AG04450 (cell line): ENCODE measurements at regions not wholly inside any gene's neighbourhood (a gene's known extent, or its start where the extent isn't known, plus 50 kb on each side); places are given as distances from the start of the nearest gene placed in this dataset.

Experiments used
- CTCF ChIA-PET: fragments of 300-600, 350-600 bp; formaldehyde crosslinking; extraction: SDS; loops from one replicate; lab custom pipeline; 2022; ENCODE audit warnings: antibody characterized with exemption, inconsistent platforms; lab: Charles Lee
- POLR2A ChIA-PET: fragments of 350-600 bp; formaldehyde crosslinking; extraction: SDS; loops from one replicate; lab custom pipeline; 2021; ENCODE audit warnings: antibody characterized with exemption, inconsistent platforms; lab: Yijun Ruan, JAX
- DNase-seq: peaks from one replicate; pipeline ENCODE4 v3.0.0-alpha.2; 2011; ENCODE audit warnings: low read depth, low spot score
- H3K27ac ChIP-seq: one replicate; pipeline ENCODE4 v1.5.1; 2012; ENCODE audit warnings: low read depth, low read length, control low read depth
- H3K27me3 ChIP-seq: one replicate; pipeline ENCODE4 v1.6.0; 2012; ENCODE audit warnings: low read length; ENCODE audit not compliant: control insufficient read depth, insufficient read depth
- H3K4me3 ChIP-seq: 2 replicates; pipeline ENCODE4 v1.5.1; 2011; ENCODE audit warnings: mild to moderate bottlenecking, low read depth, low read length, control low read depth
- H3K9me3 ChIP-seq: 2 replicates; pipeline ENCODE4 v1.5.1; 2012; ENCODE audit warnings: low read length; ENCODE audit not compliant: control insufficient read depth, insufficient read depth
- TF ChIP-seq, protein P1 (sequence below): IDR thresholded peaks from 2 replicates; pipeline ENCODE4 v1.5.1; 2011; ENCODE audit warnings: low read depth, low read length, control low read depth, inconsistent platforms

DNA sequence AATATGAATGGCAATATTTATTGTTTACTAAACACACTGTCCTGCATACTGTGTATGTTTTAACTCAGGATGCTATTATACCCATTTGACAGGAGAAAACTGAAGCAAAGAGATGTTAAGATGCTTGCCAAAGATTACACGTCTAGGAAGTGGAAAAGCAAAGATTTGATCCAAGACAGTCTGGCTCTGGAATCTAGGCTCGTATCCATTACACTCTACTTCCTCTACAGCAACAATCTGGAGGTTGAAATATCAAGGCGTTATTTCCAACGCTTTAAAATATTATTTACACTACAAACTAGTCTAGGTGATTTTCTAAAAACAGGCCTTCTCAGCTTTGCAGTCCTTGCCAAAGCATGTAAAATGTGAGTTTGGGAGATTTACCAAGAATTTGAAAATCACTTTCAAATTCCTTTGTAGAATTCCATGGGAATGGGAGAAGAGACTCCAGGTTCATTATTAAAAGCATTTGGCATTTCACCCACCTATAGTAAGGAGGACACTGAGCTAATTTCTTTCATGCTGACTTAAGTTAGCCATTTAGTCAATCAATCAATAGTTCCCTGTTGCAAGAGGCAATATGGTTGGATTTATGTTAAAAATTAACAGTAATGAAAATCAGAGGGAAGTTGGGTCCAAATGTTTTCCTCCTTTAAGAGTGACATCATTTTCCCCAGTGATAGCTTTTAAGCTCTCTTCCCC is 356.3 kb upstream of the SMARCA2 start:
- TF ChIP-seq, protein P1, sequence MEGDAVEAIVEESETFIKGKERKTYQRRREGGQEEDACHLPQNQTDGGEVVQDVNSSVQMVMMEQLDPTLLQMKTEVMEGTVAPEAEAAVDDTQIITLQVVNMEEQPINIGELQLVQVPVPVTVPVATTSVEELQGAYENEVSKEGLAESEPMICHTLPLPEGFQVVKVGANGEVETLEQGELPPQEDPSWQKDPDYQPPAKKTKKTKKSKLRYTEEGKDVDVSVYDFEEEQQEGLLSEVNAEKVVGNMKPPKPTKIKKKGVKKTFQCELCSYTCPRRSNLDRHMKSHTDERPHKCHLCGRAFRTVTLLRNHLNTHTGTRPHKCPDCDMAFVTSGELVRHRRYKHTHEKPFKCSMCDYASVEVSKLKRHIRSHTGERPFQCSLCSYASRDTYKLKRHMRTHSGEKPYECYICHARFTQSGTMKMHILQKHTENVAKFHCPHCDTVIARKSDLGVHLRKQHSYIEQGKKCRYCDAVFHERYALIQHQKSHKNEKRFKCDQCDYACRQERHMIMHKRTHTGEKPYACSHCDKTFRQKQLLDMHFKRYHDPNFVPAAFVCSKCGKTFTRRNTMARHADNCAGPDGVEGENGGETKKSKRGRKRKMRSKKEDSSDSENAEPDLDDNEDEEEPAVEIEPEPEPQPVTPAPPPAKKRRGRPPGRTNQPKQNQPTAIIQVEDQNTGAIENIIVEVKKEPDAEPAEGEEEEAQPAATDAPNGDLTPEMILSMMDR: no peak
- Histone ChIP-seq H3K27me3 (no peaks in the 10 kb centered on the region), H3K4me3 (no peak overlapping the region), H3K9me3 (peaks cover 21% of the 10 kb centered on the region), H3K27ac (no peak overlapping the region)
- ChIA-PET POLR2A (no interaction called here), CTCF (no interaction called here)
- no peak for DNase-seq

DNA sequence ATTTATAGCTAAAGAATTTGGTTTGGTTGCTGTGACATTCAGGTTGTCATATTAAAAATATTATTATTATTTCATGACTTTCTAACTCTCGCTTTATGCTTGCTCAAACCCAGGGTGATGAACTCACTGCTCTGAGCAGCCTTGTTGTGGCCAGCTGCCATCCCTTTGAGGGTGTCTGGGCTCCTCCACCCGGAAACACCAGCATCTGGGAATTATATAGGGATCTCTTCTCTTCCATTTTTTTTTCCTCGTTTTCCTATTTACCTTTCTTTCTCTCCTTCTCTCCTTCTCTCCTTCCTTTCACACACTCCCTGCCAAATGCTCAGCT is 355.8 kb upstream of the SMARCA2 start:
- CTCF ChIA-PET: no interaction called here
- no peaks in the 10 kb centered on the region for H3K27me3 ChIP-seq
- TF ChIP-seq, protein P1: no peak
- H3K9me3 ChIP-seq: peaks cover 21% of the 10 kb centered on the region
- POLR2A ChIA-PET: no interaction called here
- DNase-seq: no peak
- H3K27ac ChIP-seq: no peak overlapping the region
- no peak overlapping the region for H3K4me3 ChIP-seq

DNA sequence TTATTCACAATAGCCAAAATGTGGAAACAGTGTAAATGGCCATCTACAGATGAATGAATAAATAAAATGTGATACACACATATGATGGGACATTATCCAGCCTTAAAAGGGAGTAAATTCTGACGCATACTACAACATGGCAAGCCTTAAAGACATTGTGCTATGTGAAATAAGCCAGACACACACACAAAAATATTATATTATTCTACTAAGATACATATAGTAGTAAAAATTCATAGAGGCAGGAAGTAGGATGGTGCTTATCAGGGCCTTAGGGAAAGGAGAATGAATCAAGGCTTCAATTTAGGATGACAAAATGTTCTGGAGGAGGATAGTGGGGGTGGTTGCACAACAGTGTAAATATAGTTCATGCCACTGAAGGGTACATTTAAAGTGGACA is 346.7 kb upstream of the SMARCA2 start:
- ChIA-PET POLR2A (no interaction called here), CTCF (no interaction called here)
- Histone ChIP-seq H3K4me3 (no peak overlapping the region), H3K9me3 (peaks cover 8% of the 10 kb centered on the region), H3K27me3 (no peaks in the 10 kb centered on the region), H3K27ac (no peak overlapping the region)
- TF ChIP-seq, protein P1: no peak
- DNase-seq: no peak

DNA sequence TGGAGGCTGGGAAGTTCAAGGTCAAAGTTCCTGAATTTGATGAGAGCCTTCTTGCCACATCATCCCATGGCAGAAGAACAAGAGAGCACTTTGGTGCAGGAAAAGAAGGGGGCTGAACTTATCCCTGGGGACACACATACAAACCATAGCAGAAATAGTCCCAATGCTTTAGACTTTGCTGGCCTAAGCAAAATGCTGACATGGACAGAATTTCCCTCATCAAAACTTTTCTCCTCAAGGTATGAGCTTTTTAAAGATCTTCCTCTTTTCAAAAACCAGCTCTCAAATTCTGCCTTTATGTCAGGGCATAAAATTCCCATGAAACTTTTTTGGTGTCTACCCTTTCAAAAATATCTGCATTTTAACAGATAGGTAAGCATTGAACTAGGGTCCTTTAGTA is 341.8 kb upstream of the SMARCA2 start:
- Histone ChIP-seq H3K4me3 (no peak overlapping the region), H3K27ac (no peak overlapping the region), H3K9me3 (peaks cover 9% of the 10 kb centered on the region; the same call in 1 of the 2 replicates), H3K27me3 (no peaks in the 10 kb centered on the region)
- POLR2A ChIA-PET: no interaction called here
- CTCF ChIA-PET: no interaction called here
- DNase-seq: no peak
- TF ChIP-seq, protein P1: no peak

DNA sequence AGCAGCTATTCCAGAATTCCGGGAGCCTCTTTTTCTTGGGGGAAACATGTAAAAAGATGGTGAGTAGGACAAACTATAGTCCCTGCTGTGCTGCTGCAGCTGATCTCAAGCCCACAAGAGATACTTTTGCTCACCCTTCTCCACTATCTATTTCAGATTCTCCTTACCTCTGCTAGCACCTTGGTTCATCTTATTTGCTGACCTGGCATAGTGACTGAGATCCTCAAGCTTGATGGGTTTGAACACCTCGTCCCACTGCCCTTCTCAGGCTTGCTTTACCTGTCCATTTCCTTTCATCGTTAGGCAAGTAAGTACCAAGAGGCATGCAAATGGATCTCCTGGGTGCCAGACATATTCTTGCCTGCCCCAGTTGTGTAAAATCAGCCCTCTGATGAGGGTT is 338.4 kb upstream of the SMARCA2 start:
- POLR2A ChIA-PET: no interaction called here
- H3K4me3 ChIP-seq: no peak overlapping the region
- DNase-seq: no peak
- no peaks in the 10 kb centered on the region for H3K27me3 ChIP-seq
- CTCF ChIA-PET: no interaction called here
- H3K9me3 ChIP-seq: peaks cover 21% of the 10 kb centered on the region; the same call in 1 of the 2 replicates
- no peak overlapping the region for H3K27ac ChIP-seq
- TF ChIP-seq, protein P1: no peak
